Fibroblast of lung (primary cell): ENCODE measurements at regions not wholly inside any gene's neighbourhood (a gene's known extent, or its start where the extent isn't known, plus 50 kb on each side); places are given as distances from the start of the nearest gene placed in this dataset.

Experiments
- CTCF ChIP-seq, 2 donors: IDR thresholded peaks in 1 of 2; conservative IDR thresholded peaks in 1 of 2; 1 replicate in 1 of 2; 2 replicates in 1 of 2; pipeline ENCODE4 v1.5.1; 2011 to 2012; ENCODE audit warnings: low read length in 2 of 2, control low read depth in 1 of 2, inconsistent platforms in 1 of 2, low read depth in 1 of 2, mild to moderate bottlenecking in 1 of 2
- EZH2 ChIP-seq: IDR thresholded peaks from 2 replicates; pipeline ENCODE4 v1.5.1; 2012; ENCODE audit warnings: low read length, control low read depth, mild to moderate bottlenecking; ENCODE audit errors: missing control alignments

- TF ChIP-seq CTCF (conservative IDR thresholded peaks at IDR 0.05 in 1 of 2, IDR thresholded peaks at IDR 0.05 in 1 of 2; ENCODE audit: low read depth in 1 of 2, low read length in 2 of 2) (no peak), EZH2 (no peak)
These were observed 294.4 kb upstream of the CDH4 start for GRCh38 chr20:60957621-60958020.
